Endodermal cell (in vitro differentiated cells): ENCODE measurements at regions not wholly inside any gene's neighbourhood (a gene's known extent, or its start where the extent isn't known, plus 50 kb on each side); places are given as distances from the start of the nearest gene placed in this dataset.
"Not testable (repeated sequence)": the region's sequence is repeated elsewhere in the genome, so short reads cannot be mapped to it uniquely, and the experiment has no call there.

Experiments used
- DNase-seq: peaks from one replicate; pipeline ENCODE4 v3.0.0-alpha.2; 2017
- H3K27ac ChIP-seq: 2 replicates; pipeline ENCODE4 v1.5.1; 2013; ENCODE audit warnings: mild to moderate bottlenecking, low read depth, low read length, moderate library complexity
- H3K27me3 ChIP-seq: 2 replicates; pipeline ENCODE4 v1.6.1; 2013; ENCODE audit warnings: mild to moderate bottlenecking, low read length, moderate library complexity; ENCODE audit not compliant: insufficient read depth, control insufficient read depth, poor library complexity, severe bottlenecking
- H3K36me3 ChIP-seq: 2 replicates; pipeline ENCODE4 v1.7.0; 2013; ENCODE audit warnings: mild to moderate bottlenecking, low read length, moderate library complexity; ENCODE audit not compliant: control insufficient read depth, insufficient read depth
- H3K4me1 ChIP-seq: one replicate; pipeline ENCODE4 v1.7.0; 2013; ENCODE audit warnings: low read length; ENCODE audit not compliant: control insufficient read depth, insufficient read depth
- H3K4me3 ChIP-seq: 2 replicates; pipeline ENCODE4 v1.5.1; 2013; ENCODE audit warnings: mild to moderate bottlenecking, low read length, moderate library complexity
- H3K9ac ChIP-seq: 2 replicates; pipeline ENCODE4 v1.6.1; 2013; ENCODE audit warnings: mild to moderate bottlenecking, low read length, moderate library complexity; ENCODE audit not compliant: poor library complexity, severe bottlenecking; ENCODE audit errors: extremely low read depth
- H3K9me3 ChIP-seq: 2 replicates; pipeline ENCODE4 v1.6.1; 2013; ENCODE audit warnings: mild to moderate bottlenecking, low read length, moderate library complexity; ENCODE audit not compliant: control insufficient read depth
- H3K27ac Mint-ChIP-seq: 2 replicates; pipeline ENCODE4 v1.8.0; 2020; ENCODE audit warnings: mixed read lengths
- H3K27me3 Mint-ChIP-seq: 2 replicates; pipeline ENCODE4 v1.8.0; 2021; ENCODE audit warnings: mild to moderate bottlenecking, mixed read lengths; ENCODE audit not compliant: insufficient read depth
- H3K36me3 Mint-ChIP-seq: 2 replicates; pipeline ENCODE4 v1.8.0; 2020; ENCODE audit warnings: low read depth, mixed read lengths
- H3K4me1 Mint-ChIP-seq: 2 replicates; pipeline ENCODE4 v1.8.0; 2020; ENCODE audit warnings: mixed read lengths
- H3K4me3 Mint-ChIP-seq: 2 replicates; pipeline ENCODE4 v1.8.0; 2020; ENCODE audit warnings: mild to moderate bottlenecking, moderate library complexity, mixed read lengths
- H3K9me3 Mint-ChIP-seq: 2 replicates; pipeline ENCODE4 v1.8.0; 2020; ENCODE audit warnings: mild to moderate bottlenecking, mixed read lengths
- WGBS, 2 experiments: methylation state at CpG; one replicate each; pipeline versions ENCODE4 v1.1.5 to v1.1.7; 2013; ENCODE audit warnings: missing lambda C conversion rate in 2 of 2, mixed read lengths in 1 of 2; ENCODE audit not compliant: insufficient coverage in 1 of 2, insufficient read length in 1 of 2; 5-methylcytosine and 5-hydroxymethylcytosine counted together
- TF ChIP-seq, protein P1 (sequence below): fragments of 200-600 bp; sonication (generic); conservative IDR thresholded peaks from 2 replicates; pipeline ENCODE4 v1.5.0; 2021; ENCODE audit warnings: antibody characterized with exemption, mild to moderate bottlenecking

DNA sequence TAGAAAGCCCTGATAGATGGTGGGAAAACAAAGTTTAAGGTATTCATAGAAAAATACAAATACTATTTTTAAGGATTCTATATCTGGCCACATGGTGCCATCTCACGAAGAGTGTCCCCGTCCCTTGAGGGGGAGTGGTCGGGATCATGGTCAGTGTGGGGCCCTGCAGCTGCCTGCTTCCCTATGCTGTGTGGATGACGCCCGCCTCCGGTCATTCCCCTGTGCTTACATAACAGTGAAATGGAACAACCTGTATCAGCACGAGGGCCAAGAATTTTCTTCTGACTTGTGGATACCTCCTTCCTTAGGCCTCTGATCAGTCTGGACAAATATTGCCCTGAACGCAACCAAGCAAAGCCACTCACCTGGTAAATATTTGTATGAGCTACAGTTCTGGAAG, 2724.1 kb upstream of the TPTE start:
- not testable (repeated sequence) for H3K4me1 Mint-ChIP-seq, H3K4me3 Mint-ChIP-seq, H3K36me3 ChIP-seq, H3K27me3 Mint-ChIP-seq, H3K4me1 ChIP-seq, H3K9ac ChIP-seq, H3K27ac ChIP-seq, DNase-seq, H3K9me3 ChIP-seq, H3K9me3 Mint-ChIP-seq, H3K27me3 ChIP-seq, H3K36me3 Mint-ChIP-seq, H3K27ac Mint-ChIP-seq, H3K4me3 ChIP-seq
- WGBS, 2 experiments = no CpG with 5 or more reads among the region's 8 CpGs

DNA sequence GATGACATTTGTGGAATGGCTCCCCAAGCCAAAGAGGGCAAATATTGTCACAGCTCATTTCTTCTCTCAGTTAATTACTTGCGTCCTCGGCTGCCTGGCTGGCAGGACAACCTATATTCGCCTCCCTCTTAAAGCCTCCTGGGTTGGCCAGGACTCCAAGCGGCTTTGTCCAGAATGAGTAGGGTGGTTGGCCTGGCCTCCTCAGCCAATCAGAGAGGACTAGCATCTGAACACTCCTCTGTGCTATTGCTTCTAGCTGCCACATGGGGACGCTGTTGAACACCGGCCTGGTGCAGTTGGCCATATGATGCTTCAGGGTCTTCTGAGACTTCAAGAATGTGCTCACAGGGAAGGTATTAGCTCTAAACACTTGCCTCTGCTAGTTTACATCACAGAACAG, 2722.9 kb upstream of the TPTE start:
- 81% methylated on average over 2 of the region's 6 CpGs; no CpG with 5 or more reads in 1 of the 2 experiments for WGBS, 2 experiments
- not testable (repeated sequence) for H3K4me1 ChIP-seq, H3K9me3 ChIP-seq, H3K27me3 ChIP-seq, H3K9me3 Mint-ChIP-seq, H3K4me3 Mint-ChIP-seq, H3K27ac Mint-ChIP-seq, H3K27ac ChIP-seq, H3K27me3 Mint-ChIP-seq, H3K4me1 Mint-ChIP-seq, H3K4me3 ChIP-seq, H3K36me3 ChIP-seq, H3K36me3 Mint-ChIP-seq, DNase-seq, H3K9ac ChIP-seq
- TF ChIP-seq, protein P1, sequence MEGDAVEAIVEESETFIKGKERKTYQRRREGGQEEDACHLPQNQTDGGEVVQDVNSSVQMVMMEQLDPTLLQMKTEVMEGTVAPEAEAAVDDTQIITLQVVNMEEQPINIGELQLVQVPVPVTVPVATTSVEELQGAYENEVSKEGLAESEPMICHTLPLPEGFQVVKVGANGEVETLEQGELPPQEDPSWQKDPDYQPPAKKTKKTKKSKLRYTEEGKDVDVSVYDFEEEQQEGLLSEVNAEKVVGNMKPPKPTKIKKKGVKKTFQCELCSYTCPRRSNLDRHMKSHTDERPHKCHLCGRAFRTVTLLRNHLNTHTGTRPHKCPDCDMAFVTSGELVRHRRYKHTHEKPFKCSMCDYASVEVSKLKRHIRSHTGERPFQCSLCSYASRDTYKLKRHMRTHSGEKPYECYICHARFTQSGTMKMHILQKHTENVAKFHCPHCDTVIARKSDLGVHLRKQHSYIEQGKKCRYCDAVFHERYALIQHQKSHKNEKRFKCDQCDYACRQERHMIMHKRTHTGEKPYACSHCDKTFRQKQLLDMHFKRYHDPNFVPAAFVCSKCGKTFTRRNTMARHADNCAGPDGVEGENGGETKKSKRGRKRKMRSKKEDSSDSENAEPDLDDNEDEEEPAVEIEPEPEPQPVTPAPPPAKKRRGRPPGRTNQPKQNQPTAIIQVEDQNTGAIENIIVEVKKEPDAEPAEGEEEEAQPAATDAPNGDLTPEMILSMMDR = peak; percentile 42

GRCh38 chr21:7799697-7800096, 2721.7 kb upstream of the TPTE start:
- H3K9me3 ChIP-seq, H3K27ac Mint-ChIP-seq, H3K9ac ChIP-seq, H3K4me1 Mint-ChIP-seq, H3K9me3 Mint-ChIP-seq, H3K36me3 ChIP-seq, H3K4me3 Mint-ChIP-seq, H3K4me1 ChIP-seq, H3K27me3 Mint-ChIP-seq, DNase-seq, H3K4me3 ChIP-seq, H3K27me3 ChIP-seq, H3K27ac ChIP-seq, H3K36me3 Mint-ChIP-seq: not testable (repeated sequence)
- WGBS, 2 experiments = no CpG with 5 or more reads among the region's 5 CpGs

GRCh38 chr21:7813475-7813874, 2707.9 kb upstream of the TPTE start:
- H3K27ac Mint-ChIP-seq, H3K4me1 Mint-ChIP-seq, H3K9me3 ChIP-seq, H3K27me3 ChIP-seq, H3K4me3 Mint-ChIP-seq, H3K36me3 ChIP-seq, H3K4me1 ChIP-seq, H3K9ac ChIP-seq, DNase-seq, H3K27ac ChIP-seq, H3K4me3 ChIP-seq, H3K9me3 Mint-ChIP-seq, H3K36me3 Mint-ChIP-seq, H3K27me3 Mint-ChIP-seq: not testable (repeated sequence)
- WGBS, 2 experiments = no CpG with 5 or more reads among the region's 4 CpGs

- H3K4me1 Mint-ChIP-seq, H3K27ac Mint-ChIP-seq, H3K4me3 Mint-ChIP-seq, H3K36me3 ChIP-seq, H3K9ac ChIP-seq, H3K27me3 Mint-ChIP-seq, H3K27me3 ChIP-seq, H3K27ac ChIP-seq, DNase-seq, H3K4me1 ChIP-seq, H3K4me3 ChIP-seq, H3K36me3 Mint-ChIP-seq, H3K9me3 Mint-ChIP-seq, H3K9me3 ChIP-seq: not testable (repeated sequence)
- no CpG with 5 or more reads among the region's 8 CpGs for WGBS, 2 experiments
Observed at GRCh38 chr21:7817013-7817412, 2704.4 kb upstream of the TPTE start.

- not testable (repeated sequence) for H3K36me3 Mint-ChIP-seq, H3K27me3 Mint-ChIP-seq, DNase-seq, H3K36me3 ChIP-seq, H3K4me3 Mint-ChIP-seq, H3K27ac ChIP-seq, H3K27me3 ChIP-seq, H3K9me3 ChIP-seq, H3K4me3 ChIP-seq, H3K27ac Mint-ChIP-seq, H3K9me3 Mint-ChIP-seq, H3K4me1 Mint-ChIP-seq, H3K9ac ChIP-seq, H3K4me1 ChIP-seq
- WGBS, 2 experiments = no CpG with 5 or more reads among the region's 16 CpGs
Observed at GRCh38 chr21:7819301-7819700, 2702.1 kb upstream of the TPTE start.

DNA sequence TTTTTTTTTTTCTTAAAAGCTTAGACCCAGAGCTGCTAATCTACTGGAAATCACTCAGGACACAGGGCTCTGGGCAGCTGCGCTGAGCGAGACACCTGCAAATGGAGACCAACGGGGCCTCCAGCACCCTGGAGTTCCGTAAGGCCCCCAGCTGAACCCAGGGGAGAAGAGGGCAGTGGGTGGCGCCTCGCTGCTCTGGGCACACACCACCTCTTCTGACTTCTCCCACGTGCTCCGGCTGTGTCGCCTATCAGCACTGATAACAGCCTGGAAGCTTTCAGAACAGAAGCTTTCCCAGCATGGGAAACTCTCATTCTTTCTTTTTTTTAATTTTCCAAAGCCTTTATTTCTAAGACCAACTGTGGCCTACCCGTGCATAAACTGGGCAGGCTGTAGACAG, 2695.8 kb upstream of the TPTE start:
- not testable (repeated sequence) for H3K4me3 ChIP-seq, H3K36me3 Mint-ChIP-seq, H3K4me1 Mint-ChIP-seq, H3K9me3 Mint-ChIP-seq, H3K4me3 Mint-ChIP-seq, H3K27me3 ChIP-seq, H3K36me3 ChIP-seq, DNase-seq, H3K27ac Mint-ChIP-seq, H3K9me3 ChIP-seq, H3K27ac ChIP-seq, H3K4me1 ChIP-seq, H3K27me3 Mint-ChIP-seq, H3K9ac ChIP-seq
- WGBS, 2 experiments = no CpG with 5 or more reads among the region's 10 CpGs
